ENCODE measurements at regions not wholly inside any gene's neighbourhood (a gene's known extent, or its start where the extent isn't known, plus 50 kb on each side); places are given as distances from the start of the nearest gene placed in this dataset.
"Not testable (repeated sequence)": the region's sequence is repeated elsewhere in the genome, so short reads cannot be mapped to it uniquely, and the experiment has no call there.

DNA sequence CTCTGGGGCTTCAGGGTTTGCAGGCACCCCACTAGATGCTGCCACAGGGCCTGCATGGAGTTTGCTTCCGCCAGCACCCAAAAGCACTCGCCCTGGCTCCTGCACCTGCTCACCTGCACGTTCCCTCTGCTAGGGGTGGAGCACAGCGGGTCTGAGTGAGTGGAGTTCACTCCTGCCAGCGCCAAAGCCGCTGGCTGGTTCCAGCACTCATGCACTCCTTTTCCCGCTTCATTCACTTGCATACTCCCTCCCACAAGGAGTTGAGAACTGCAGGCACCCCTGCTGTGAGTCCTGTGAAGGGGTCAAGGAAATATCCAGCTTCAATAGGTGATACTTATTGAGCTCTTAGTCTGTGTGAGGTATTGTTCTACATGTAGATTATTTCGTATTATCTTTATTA, 537.5 kb downstream of the NR2F2 start:
- H3K27me3 ChIP-seq, result peaks cover 0 to 4% (median 0%) of the 10 kb centered on the region in 9 donors
- H3K4me1 ChIP-seq, result no peaks in the 10 kb centered on the region
- ATAC-seq (no peak), DNase-seq (no peak)
- WGBS, 4 donors, result 72 to 89% (median 76%) methylated on average over 8 of the region's 8 CpGs
- H3K4me3 ChIP-seq, result no peak overlapping the region
- H3K36me3 ChIP-seq, result no peaks in the 10 kb centered on the region
- intact Hi-C loops (cut with DNase I), result no loop called here
- no peak overlapping the region for H3K27ac ChIP-seq
- H3K9me3 ChIP-seq, result peaks cover 0 to 12% (median 0%) of the 10 kb centered on the region in 12 donors
- TF ChIP-seq, protein P1, sequence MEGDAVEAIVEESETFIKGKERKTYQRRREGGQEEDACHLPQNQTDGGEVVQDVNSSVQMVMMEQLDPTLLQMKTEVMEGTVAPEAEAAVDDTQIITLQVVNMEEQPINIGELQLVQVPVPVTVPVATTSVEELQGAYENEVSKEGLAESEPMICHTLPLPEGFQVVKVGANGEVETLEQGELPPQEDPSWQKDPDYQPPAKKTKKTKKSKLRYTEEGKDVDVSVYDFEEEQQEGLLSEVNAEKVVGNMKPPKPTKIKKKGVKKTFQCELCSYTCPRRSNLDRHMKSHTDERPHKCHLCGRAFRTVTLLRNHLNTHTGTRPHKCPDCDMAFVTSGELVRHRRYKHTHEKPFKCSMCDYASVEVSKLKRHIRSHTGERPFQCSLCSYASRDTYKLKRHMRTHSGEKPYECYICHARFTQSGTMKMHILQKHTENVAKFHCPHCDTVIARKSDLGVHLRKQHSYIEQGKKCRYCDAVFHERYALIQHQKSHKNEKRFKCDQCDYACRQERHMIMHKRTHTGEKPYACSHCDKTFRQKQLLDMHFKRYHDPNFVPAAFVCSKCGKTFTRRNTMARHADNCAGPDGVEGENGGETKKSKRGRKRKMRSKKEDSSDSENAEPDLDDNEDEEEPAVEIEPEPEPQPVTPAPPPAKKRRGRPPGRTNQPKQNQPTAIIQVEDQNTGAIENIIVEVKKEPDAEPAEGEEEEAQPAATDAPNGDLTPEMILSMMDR (IDR thresholded peaks at IDR 0.05), result no peak
- no peak for TF ChIP-seq POLR2A (IDR thresholded peaks at IDR 0.05)

GRCh38 chr15:96869122-96869521, 538.6 kb downstream of the NR2F2 start:
- no peak for ATAC-seq
- Histone ChIP-seq H3K36me3 (no peaks in the 10 kb centered on the region), H3K4me3 (no peak overlapping the region), H3K27me3 (peaks cover 0 to 4% (median 0%) of the 10 kb centered on the region in 9 donors), H3K4me1 (no peaks in the 10 kb centered on the region), H3K9me3 (peaks cover 0 to 12% (median 0%) of the 10 kb centered on the region in 12 donors), H3K27ac (no peak overlapping the region)
- no peak for DNase-seq
- WGBS, 4 donors, result 97 to 100% (median 98%) methylated on average over 1 of the region's 1 CpG
- intact Hi-C loops (cut with DNase I), result no loop called here
- TF ChIP-seq, protein P1 (IDR thresholded peaks at IDR 0.05), result no peak

- no peak for TF ChIP-seq POLR2A (IDR thresholded peaks at IDR 0.05)
- TF ChIP-seq, protein P1 (IDR thresholded peaks at IDR 0.05), result no peak
- H3K27me3 ChIP-seq, result peaks cover 0 to 4% (median 0%) of the 10 kb centered on the region in 9 donors
- intact Hi-C loops (cut with DNase I), result no loop called here
- no peaks in the 10 kb centered on the region for H3K4me1 ChIP-seq
- WGBS, 4 donors, result 48 to 62% (median 49%) methylated on average over 1 of the region's 1 CpG
- H3K27ac ChIP-seq, result no peak overlapping the region
- H3K4me3 ChIP-seq, result no peak overlapping the region
- DNase-seq, result no peak
- H3K9me3 ChIP-seq, result peaks cover 0 to 12% (median 0%) of the 10 kb centered on the region in 12 donors
- no peak for ATAC-seq
- no peaks in the 10 kb centered on the region for H3K36me3 ChIP-seq
Observed at GRCh38 chr15:96869790-96870189, 539.3 kb downstream of the NR2F2 start.

- ATAC-seq, result no peak
- Histone ChIP-seq H3K36me3 (no peaks in the 10 kb centered on the region), H3K27ac (no peak overlapping the region), H3K4me3 (no peak overlapping the region), H3K27me3 (peaks cover 0 to 4% (median 0%) of the 10 kb centered on the region in 9 donors), H3K4me1 (no peaks in the 10 kb centered on the region), H3K9me3 (peaks cover 0 to 12% (median 0%) of the 10 kb centered on the region in 12 donors)
- 72 to 83% (median 81%) methylated on average over 8 of the region's 8 CpGs for WGBS, 4 donors
- DNase-seq, result no peak
- intact Hi-C loops (cut with DNase I), result no loop called here
- TF ChIP-seq, protein P1 (IDR thresholded peaks at IDR 0.05), result no peak
- no peak for TF ChIP-seq POLR2A (IDR thresholded peaks at IDR 0.05)
Observed at GRCh38 chr15:96870580-96870979, 540.1 kb downstream of the NR2F2 start.

DNA sequence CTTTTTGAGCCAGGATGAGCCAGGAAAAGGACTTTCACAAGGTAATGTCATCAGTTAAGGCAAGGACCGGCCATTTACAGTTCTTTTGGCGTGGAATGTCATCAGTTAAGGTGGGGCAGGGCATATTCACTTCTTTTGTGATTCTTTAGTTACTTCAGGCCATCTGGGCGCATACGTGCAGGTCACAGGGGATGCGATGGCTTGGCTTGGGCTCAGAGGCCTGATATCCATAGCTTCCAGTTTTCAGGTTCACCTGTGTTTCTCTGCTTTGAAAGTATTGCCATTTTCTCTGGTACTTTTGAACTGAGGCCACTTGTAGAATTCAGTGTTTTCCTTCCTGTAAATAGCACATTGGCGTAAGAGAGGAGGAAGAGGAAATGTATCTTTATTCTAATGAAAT, 546.9 kb downstream of the NR2F2 start:
- H3K36me3 ChIP-seq; ATAC-seq; intact Hi-C loops (cut with DNase I); H3K4me3 ChIP-seq; H3K9me3 ChIP-seq; H3K27me3 ChIP-seq; H3K4me1 ChIP-seq; H3K27ac ChIP-seq; DNase-seq: not testable (repeated sequence)
- 67 to 87% (median 85%) methylated on average over 6 of the region's 6 CpGs for WGBS, 4 donors

All from heart left ventricle (tissue), 16 donors.